ENCODE measurements at regions not wholly inside any gene's neighbourhood (a gene's known extent, or its start where the extent isn't known, plus 50 kb on each side); places are given as distances from the start of the nearest gene placed in this dataset.

- Mint-ChIP-seq H3K4me1 (no peaks in the 10 kb centered on the region), H3K4me3 (no peak overlapping the region), H3K36me3 (no peaks in the 10 kb centered on the region)
Measured at GRCh38 chr16:86335266-86336172, 174.8 kb upstream of the FOXF1 start.

DNA sequence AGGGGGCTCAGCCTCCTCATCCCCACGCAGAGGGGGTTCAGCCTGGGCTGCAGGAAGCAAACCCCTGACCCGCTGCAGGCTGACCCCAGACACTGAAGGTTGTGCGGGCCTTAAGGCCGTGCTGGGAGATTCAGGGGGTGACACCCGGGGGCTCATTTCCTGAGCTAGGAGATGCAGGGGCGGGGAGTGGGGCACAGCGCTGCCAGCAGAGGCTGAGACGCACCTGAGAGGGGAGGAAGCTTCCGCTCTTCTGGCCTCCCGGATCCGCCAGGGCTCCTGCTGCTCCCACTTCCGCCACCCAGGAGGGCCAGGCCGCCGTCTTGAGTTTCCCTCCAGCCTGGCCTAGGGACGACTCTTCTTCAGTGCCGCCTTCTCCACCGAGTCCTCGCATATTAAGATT, 173.2 kb upstream of the FOXF1 start:
- H3K9me3 Mint-ChIP-seq, result no peaks in the 10 kb centered on the region
- H3K4me3 Mint-ChIP-seq, result no peak overlapping the region
- H3K27me3 Mint-ChIP-seq, result peaks cover 64% of the 10 kb centered on the region
- no peak overlapping the region for H3K27ac Mint-ChIP-seq
- H3K4me1 Mint-ChIP-seq, result no peaks in the 10 kb centered on the region
- H3K36me3 Mint-ChIP-seq, result no peaks in the 10 kb centered on the region
- ATAC-seq, result no peak

More at GRCh38 chr16:86335266-86336172, 174.8 kb upstream of the FOXF1 start:
- peaks cover 55% of the 10 kb centered on the region for H3K27me3 Mint-ChIP-seq
- no peak overlapping the region for H3K27ac Mint-ChIP-seq
- ATAC-seq, result no peak
- H3K9me3 Mint-ChIP-seq, result no peaks in the 10 kb centered on the region

- H3K4me3 Mint-ChIP-seq, result no peak overlapping the region
- H3K4me1 Mint-ChIP-seq, result no peaks in the 10 kb centered on the region
- peaks cover 62% of the 10 kb centered on the region for H3K27me3 Mint-ChIP-seq
- H3K27ac Mint-ChIP-seq, result no peak overlapping the region
- H3K9me3 Mint-ChIP-seq, result no peaks in the 10 kb centered on the region
- H3K36me3 Mint-ChIP-seq, result no peaks in the 10 kb centered on the region
- ATAC-seq, result no peak
Measured at GRCh38 chr16:86337581-86338402, 172.5 kb upstream of the FOXF1 start.

DNA sequence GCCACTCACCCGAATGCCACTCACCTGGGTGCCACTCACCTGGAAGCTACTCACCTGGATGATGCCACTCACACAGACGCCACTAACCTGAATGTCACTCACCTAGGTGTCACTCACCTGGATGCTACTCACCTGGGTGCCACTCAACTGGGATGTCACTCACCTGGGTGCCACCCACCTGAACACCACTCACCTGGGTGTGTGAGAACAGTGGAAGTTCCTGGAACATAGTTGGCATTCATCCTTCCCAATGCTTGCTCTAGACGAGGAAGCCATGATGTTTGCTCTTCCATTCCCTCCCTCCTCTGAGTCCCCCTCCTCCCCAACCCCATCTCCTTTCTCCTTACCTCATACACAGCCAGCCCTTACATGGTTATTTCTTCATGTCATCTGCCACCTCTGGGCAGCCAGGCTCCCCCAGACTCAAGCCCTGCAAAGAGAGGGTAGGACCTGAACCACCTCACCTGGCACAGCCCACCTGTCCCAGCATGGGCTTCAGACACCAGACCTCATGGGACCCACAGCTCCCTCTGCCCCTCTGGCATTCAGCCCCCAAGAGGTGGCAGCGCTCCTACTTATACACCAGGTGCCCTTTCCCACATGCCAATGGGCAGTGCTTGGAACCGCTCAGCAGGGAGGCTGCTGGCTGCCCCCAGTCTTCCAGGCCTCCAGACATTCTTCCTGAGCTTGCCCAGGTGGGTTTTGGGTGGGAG, 171.8 kb upstream of the FOXF1 start:
- no peak overlapping the region for H3K4me3 Mint-ChIP-seq
- peaks cover 62% of the 10 kb centered on the region for H3K27me3 Mint-ChIP-seq
- no peaks in the 10 kb centered on the region for H3K4me1 Mint-ChIP-seq
- no peaks in the 10 kb centered on the region for H3K36me3 Mint-ChIP-seq
- no peaks in the 10 kb centered on the region for H3K9me3 Mint-ChIP-seq
- ATAC-seq, result no peak
- H3K27ac Mint-ChIP-seq, result no peak overlapping the region

GRCh38 chr16:86342161-86342834, 168.0 kb upstream of the FOXF1 start:
- H3K27ac Mint-ChIP-seq, result no peak overlapping the region
- no peaks in the 10 kb centered on the region for H3K36me3 Mint-ChIP-seq
- H3K4me1 Mint-ChIP-seq, result no peaks in the 10 kb centered on the region
- H3K27me3 Mint-ChIP-seq, result peaks cover 90% of the 10 kb centered on the region
- ATAC-seq, result no peak
- peaks cover 3% of the 10 kb centered on the region for H3K9me3 Mint-ChIP-seq
- H3K4me3 Mint-ChIP-seq, result no peak overlapping the region

GRCh38 chr16:86343027-86343795, 167.1 kb upstream of the FOXF1 start:
- no peak overlapping the region for H3K27ac Mint-ChIP-seq
- no peak for ATAC-seq
- H3K36me3 Mint-ChIP-seq, result no peaks in the 10 kb centered on the region
- no peak overlapping the region for H3K4me3 Mint-ChIP-seq
- H3K4me1 Mint-ChIP-seq, result no peaks in the 10 kb centered on the region
- peaks cover 3% of the 10 kb centered on the region for H3K9me3 Mint-ChIP-seq
- peaks cover 96% of the 10 kb centered on the region for H3K27me3 Mint-ChIP-seq

- Mint-ChIP-seq H3K4me3 (no peak overlapping the region), H3K9me3 (peaks cover 3% of the 10 kb centered on the region), H3K27ac (no peak overlapping the region), H3K36me3 (no peaks in the 10 kb centered on the region), H3K27me3 (peaks cover 92% of the 10 kb centered on the region), H3K4me1 (no peaks in the 10 kb centered on the region)
- no peak for ATAC-seq
Measured at GRCh38 chr16:86343796-86344585, 166.3 kb upstream of the FOXF1 start.

DNA sequence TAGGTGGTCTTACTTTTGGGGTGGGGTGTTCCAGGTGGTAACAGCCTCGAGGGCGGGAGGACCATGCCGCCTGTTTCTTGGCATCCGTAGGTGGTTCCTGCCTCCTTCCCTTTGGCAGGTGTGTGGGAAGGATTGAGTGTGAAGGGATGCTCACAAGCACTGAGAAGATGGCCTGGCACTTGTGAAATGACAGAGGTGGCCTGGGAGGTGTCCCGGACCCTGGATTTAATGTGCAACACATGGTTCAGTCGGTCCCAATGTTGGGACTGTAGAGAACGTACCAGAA, 165.8 kb upstream of the FOXF1 start:
- Mint-ChIP-seq H3K4me1 (no peaks in the 10 kb centered on the region), H3K36me3 (no peaks in the 10 kb centered on the region), H3K27me3 (peaks cover 92% of the 10 kb centered on the region), H3K27ac (no peak overlapping the region), H3K9me3 (peaks cover 6% of the 10 kb centered on the region), H3K4me3 (no peak overlapping the region)
- ATAC-seq, result no peak

DNA sequence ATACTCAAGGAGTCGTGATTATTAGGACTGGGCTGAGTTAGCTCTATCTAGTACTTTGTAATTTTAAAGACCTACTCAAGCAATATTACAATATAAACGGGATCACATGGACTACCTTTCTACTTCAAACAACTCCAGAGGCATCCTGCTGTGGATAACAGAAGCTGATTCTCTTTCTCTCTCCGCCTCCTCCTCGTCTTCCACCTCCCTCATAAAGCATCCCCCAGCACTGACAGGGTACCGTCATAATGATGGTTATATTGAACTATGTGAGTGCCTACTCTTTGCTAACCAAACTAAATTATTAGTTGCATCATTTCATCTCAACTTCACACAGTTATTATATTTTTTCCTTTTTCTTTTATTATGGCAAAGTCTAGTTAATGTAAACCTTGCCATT, 165.4 kb upstream of the FOXF1 start:
- Mint-ChIP-seq H3K36me3 (no peaks in the 10 kb centered on the region), H3K4me1 (no peaks in the 10 kb centered on the region), H3K9me3 (peaks cover 6% of the 10 kb centered on the region), H3K4me3 (no peak overlapping the region), H3K27ac (no peak overlapping the region), H3K27me3 (peaks cover 92% of the 10 kb centered on the region)
- ATAC-seq, result no peak

GRCh38 chr16:86345516-86345915, 164.8 kb upstream of the FOXF1 start:
- H3K4me1 Mint-ChIP-seq, result no peaks in the 10 kb centered on the region
- H3K9me3 Mint-ChIP-seq, result peaks cover 6% of the 10 kb centered on the region
- no peak overlapping the region for H3K4me3 Mint-ChIP-seq
- H3K36me3 Mint-ChIP-seq, result no peaks in the 10 kb centered on the region
- H3K27me3 Mint-ChIP-seq, result peaks cover 92% of the 10 kb centered on the region
- ATAC-seq, result no peak
- H3K27ac Mint-ChIP-seq, result no peak overlapping the region

DNA sequence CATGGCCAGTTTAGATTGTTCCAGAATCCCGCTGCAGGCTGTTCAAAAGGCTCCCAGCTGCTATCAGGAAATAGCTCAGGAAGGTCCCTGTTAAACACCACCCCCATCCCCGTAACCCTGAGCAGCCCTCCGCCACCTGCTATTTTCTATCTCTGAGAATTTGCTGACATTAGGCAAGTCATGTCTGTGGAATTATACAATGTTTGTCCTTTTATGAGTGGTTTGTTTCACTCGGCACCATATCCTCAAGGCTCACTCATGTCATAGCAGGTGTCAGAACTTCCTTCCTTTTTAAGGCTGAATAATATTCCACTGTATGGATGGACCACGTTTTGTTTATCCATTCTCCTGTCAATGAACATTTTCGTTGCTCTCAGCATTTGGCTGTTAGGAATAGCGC, 164.3 kb upstream of the FOXF1 start:
- no peaks in the 10 kb centered on the region for H3K4me1 Mint-ChIP-seq
- no peak for ATAC-seq
- peaks cover 92% of the 10 kb centered on the region for H3K27me3 Mint-ChIP-seq
- no peaks in the 10 kb centered on the region for H3K36me3 Mint-ChIP-seq
- H3K4me3 Mint-ChIP-seq, result no peak overlapping the region
- H3K27ac Mint-ChIP-seq, result no peak overlapping the region
- peaks cover 6% of the 10 kb centered on the region for H3K9me3 Mint-ChIP-seq

DNA sequence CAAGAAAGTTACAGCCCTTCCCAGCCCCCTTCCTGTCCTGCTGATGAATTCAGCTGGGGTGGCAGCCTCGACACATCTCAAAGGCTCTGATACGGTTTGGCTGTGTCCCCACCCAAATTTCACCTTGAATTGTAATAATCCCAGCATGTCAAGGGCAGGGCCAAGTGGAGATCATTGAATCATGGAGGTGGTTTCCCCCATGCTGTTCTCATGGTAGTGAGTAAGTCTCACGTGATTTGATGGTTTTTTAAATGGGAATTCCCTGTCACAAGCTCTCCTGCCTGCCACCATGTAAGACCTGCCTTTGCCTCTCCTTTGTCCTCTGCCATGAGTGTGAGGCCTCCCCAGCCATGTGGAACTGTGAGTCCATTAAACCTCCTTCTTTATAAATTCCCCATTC, 163.2 kb upstream of the FOXF1 start:
- Mint-ChIP-seq H3K4me1 (no peaks in the 10 kb centered on the region), H3K36me3 (no peaks in the 10 kb centered on the region), H3K9me3 (peaks cover 6% of the 10 kb centered on the region), H3K27ac (no peak overlapping the region), H3K4me3 (no peak overlapping the region), H3K27me3 (peaks cover 94% of the 10 kb centered on the region)
- ATAC-seq, result no peak

DNA sequence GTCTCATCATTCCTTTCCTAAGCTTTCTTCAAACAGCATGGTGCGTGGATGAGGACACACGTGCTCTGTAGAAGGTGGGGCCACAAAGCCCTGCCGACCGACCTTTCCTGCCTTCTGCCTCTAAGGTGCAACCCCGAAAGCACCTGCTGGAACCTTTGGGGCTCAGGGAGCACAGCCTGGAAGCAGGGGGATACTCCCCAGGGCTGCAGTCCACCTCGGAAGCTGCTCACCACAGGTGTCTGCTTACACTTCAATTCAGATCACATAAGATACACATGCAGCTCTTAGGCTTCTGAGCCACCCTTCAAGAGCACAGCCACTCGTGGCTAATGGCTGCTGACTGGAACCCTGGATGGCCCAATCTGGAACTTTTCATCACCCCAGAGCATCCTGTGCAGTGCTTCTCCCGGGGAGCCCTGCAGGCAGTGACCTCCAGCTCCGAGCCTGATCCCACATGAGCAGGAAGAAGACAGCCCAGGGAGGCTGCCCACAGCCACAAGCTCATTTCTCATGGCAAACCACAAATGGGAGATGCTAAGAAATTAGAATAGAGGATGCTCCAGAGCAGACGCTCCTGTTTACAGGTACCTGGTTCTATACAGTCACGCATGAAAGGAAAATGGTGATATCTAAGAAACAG, 162.3 kb upstream of the FOXF1 start:
- H3K4me1 Mint-ChIP-seq, result no peaks in the 10 kb centered on the region
- no peak for ATAC-seq
- H3K27ac Mint-ChIP-seq, result no peak overlapping the region
- peaks cover 6% of the 10 kb centered on the region for H3K9me3 Mint-ChIP-seq
- peaks cover 96% of the 10 kb centered on the region for H3K27me3 Mint-ChIP-seq
- no peaks in the 10 kb centered on the region for H3K36me3 Mint-ChIP-seq
- no peak overlapping the region for H3K4me3 Mint-ChIP-seq

Measured in stimulated activated memory B cell treated with anti-CD40 and anti-IgM and Interleukin-4, amounts not matched to agents 10 μg/mL and 1 μg/mL and 100 μg/mL, for 72 hours (primary cell).